NCI-H82 treated with DMSO at 0.1 percent for 48 hours (cell line): ENCODE measurements at regions not wholly inside any gene's neighbourhood (a gene's known extent, or its start where the extent isn't known, plus 50 kb on each side); places are given as distances from the start of the nearest gene placed in this dataset.
A peak's percentile ranks its signal among the peaks of the same experiment; 100 is the strongest.

Experiments used
- DNase-seq: peaks from one replicate; lab custom pipeline; 2025; ENCODE audit not compliant: unreplicated experiment; lab: John Stamatoyannopoulos, UW

DNA sequence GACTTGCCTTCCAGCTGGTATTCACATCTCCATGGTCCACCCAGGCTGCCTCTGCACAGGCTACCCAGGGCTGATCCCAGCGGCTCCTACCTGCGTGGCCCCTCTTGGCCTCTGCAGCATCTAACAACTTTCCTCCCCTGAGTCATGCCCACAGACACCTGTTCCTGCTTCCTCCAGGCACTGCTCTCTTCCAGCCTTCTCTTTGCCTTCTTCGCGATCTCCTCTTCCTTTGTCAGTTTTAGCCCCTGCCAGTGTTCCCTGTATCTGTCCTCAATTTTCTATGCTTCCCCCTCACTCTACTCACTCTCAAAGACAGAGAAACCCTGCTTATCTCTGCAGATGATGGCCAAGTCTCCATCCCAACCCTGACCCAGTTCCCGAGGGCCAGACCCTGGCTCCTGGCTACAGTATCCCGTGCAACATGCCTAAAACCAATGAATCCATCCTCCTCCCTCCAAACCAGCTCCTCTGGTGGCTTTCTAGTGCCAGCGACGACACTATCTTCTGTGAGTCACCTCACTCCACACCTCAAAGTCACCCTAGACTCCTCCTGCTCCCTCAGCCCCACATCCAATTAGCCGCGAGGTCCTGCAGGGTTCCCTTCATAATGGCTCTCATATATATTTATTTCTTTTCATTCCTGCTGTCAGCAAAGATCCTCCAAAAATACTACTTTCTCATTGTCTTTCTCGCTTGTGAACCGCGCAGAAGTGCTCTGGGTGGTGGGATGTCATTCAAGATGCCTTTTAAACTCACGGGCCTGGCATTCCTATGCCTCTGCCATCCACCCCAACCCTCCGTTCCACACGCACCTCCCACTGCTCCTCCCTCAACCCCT lies 259.2 kb downstream of the TOMM20 start:
- peak; percentile 74 for DNase-seq

DNA sequence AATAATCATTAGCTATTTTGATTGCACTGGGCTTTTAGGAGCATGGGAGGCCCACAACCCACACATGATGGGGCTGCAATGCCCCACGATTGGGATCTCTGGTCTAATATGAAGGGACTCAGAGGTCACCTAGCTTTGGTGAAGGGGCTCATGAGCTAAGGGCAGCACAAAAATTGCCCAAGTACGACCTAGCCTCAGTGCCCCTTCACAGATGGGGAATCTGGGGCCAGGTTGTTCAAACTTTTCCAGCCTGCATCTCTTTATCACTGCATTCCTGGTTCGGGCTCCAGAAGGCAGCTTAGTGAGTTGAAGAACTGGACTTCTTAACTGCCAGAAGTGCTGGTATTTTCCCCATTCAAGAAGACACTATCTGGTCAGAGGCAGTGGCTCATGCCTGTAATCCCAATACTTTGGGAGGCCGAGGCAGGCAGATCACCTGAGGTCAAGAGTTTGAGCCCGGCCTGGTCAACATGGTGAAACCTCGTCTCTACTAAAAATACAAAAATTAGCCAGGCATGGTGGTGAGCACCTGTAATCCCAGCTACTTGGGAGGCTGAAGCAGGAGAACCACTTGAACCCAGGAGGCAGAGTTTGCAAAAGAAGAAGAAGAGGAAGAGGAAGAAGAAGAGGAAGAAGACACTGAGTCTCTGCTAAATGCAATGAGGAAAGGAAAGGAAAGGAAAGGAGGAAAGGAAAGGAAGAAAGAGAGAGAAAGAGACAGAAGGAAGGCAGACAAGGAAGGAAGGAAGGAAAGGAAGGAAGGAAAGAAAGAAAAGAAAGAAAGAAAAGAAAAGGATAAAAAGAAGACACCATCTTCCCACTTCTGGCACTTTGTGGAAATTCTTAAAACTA lies 258.5 kb upstream of the IRF2BP2 start:
- no peak for DNase-seq

GRCh38 chr1:234866007-234866866 lies 256.3 kb upstream of the IRF2BP2 start:
- DNase-seq, result no peak

DNA sequence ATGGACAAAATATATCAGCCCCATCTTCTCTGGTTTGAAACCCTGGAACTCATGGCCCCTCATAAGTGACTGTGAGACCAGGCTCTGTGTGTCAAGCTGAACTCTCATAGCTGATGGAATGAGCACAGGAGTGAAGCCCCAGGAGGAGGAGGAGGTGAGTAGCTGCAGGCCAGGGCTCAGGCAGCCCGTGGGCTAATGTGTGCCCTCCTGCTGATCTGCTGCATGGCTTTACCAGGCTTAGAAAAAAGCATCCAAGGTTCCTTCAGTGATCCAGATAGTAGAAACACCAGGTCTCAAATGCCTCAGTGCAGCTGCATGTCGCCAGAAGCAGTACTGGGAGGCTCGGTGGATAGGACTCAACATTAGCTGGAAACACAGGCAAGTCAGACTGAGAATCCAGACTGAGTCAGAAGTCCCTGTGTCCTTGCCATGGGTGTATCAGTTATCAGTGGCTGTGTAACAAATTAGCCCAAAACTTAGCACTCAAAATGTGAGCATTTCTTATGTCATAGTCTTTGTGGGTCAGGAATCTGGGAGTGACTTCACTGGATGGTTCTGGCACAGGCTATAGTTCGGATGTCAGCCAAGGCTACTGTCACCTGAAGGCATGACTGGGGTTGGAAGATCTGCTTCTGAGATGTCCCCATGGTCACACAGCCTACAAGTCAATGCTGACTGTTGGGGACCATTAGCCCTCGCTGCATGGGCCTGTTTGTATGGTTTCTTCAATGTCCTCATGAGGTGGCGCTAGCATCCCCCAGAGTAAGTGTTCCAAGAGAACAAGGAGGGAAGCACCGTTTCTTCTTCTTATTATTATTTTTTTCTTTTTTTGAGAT lies 255.4 kb upstream of the IRF2BP2 start:
- no peak for DNase-seq

GRCh38 chr1:234864116-234864515 lies 254.1 kb upstream of the IRF2BP2 start:
- no peak for DNase-seq

GRCh38 chr1:234863551-234863971 lies 253.6 kb upstream of the IRF2BP2 start:
- DNase-seq, result no peak

GRCh38 chr1:234862944-234863515 lies 253.1 kb upstream of the IRF2BP2 start:
- no peak for DNase-seq

DNA sequence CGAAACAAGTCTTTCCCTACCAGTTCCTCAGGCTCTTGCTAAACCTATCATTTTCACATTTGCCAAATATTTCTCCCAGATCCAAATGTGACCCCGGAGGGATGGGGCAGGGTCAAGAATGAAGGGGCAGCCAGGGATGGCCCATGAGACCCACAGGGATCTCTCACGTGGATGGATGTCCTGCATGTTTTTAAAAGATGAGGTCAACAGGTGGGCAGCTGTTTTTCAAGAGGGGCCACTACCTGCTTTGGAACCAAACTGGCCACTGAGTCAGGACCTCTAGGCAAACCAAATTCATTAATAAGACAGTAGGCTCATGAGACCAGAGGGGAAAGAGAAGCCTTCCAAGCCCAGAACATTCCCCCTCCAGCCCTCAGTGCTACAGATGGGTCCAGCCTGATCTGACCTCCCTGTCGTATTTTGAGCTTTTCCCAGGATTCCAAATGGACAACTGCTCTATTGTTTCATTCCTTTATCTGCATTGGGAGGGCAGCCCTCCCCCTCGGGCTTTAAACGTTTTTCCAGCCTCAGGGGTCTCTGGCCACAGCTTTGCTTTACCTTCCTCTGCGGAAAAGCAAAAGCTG lies 252.5 kb upstream of the IRF2BP2 start:
- no peak for DNase-seq

GRCh38 chr1:234861761-234862160 lies 251.8 kb upstream of the IRF2BP2 start:
- no peak for DNase-seq

- DNase-seq, result no peak
Measured at GRCh38 chr1:234861024-234861620, 251.1 kb upstream of the IRF2BP2 start.

DNA sequence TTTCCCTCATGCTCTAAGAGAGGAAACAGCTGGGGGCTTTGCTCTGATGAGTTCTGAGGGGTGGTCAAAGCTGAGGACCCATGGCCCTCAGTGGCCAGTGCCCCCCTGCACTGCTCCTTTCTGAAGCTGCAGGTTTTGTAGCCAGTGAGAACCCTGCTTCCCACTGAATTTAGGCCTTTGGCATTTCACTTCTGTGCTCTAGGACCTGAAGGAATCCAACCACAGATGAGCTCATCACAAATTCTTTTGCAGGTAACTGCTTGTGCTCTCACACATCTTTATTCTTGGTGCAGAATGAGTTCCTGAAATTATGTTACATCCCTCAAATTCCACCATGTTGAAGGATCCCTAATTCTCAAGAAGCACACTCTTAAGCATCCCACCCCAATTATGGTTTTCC lies 248.7 kb upstream of the IRF2BP2 start:
- no peak for DNase-seq

GRCh38 chr1:234856845-234857245 lies 246.9 kb upstream of the IRF2BP2 start:
- DNase-seq, result no peak

- no peak for DNase-seq
Measured at GRCh38 chr1:234855851-234856250, 245.9 kb upstream of the IRF2BP2 start.

GRCh38 chr1:234854645-234855039 lies 244.7 kb upstream of the IRF2BP2 start:
- DNase-seq, result no peak

GRCh38 chr1:234853906-234854644 lies 244.1 kb upstream of the IRF2BP2 start:
- no peak for DNase-seq

DNA sequence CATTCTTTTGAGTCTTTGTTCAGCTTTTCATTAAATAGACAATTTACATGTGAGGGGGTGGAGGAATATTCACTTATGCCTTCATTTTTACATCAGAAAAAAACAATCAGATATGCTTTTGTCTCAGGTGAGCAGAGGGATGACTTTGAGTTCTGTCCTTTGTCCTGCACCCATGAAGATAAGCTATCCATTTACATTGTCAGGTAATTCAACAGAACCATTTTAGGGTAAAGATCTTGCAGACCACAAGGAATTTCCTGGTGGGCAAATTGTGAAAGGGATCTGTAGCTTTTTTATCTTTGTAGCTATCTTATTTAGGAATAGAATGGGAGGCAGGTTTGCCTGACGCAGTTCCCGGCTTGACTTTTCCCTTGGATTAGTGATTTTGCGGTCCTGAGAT lies 242.7 kb upstream of the IRF2BP2 start:
- no peak for DNase-seq

- no peak for DNase-seq
Measured at GRCh38 chr1:234851450-234852438, 241.8 kb upstream of the IRF2BP2 start.
